Neural crest cell (in vitro differentiated cells): ENCODE measurements at regions not wholly inside any gene's neighbourhood (a gene's known extent, or its start where the extent isn't known, plus 50 kb on each side); places are given as distances from the start of the nearest gene placed in this dataset.

Experiments used
- DNase-seq: peaks from one replicate; pipeline ENCODE4 v3.0.0; 2021; ENCODE audit warnings: low read depth, mixed read lengths, low spot score
- H3K27ac Mint-ChIP-seq: one replicate; pipeline ENCODE4 v1.8.0; 2021; ENCODE audit warnings: mild to moderate bottlenecking, mixed read lengths; ENCODE audit not compliant: unreplicated experiment
- H3K27me3 Mint-ChIP-seq: 2 replicates; pipeline ENCODE4 v1.8.0; 2021; ENCODE audit warnings: low read depth, mild to moderate bottlenecking, mixed read lengths
- H3K36me3 Mint-ChIP-seq: 2 replicates; pipeline ENCODE4 v1.8.0; 2021; ENCODE audit warnings: low read depth, mild to moderate bottlenecking, mixed read lengths
- H3K4me1 Mint-ChIP-seq: 2 replicates; pipeline ENCODE4 v1.8.0; 2021; ENCODE audit warnings: mixed read lengths
- H3K4me3 Mint-ChIP-seq: one replicate; pipeline ENCODE4 v1.8.0; 2021; ENCODE audit warnings: mild to moderate bottlenecking, mixed read lengths
- H3K9me3 Mint-ChIP-seq: 2 replicates; pipeline ENCODE4 v1.8.0; 2021; ENCODE audit warnings: mixed read lengths
- CTCF ChIP-seq: fragments of 200-600 bp; sonication (generic); conservative IDR thresholded peaks from 2 replicates; pipeline ENCODE4 v1.5.0; 2021; ENCODE audit warnings: antibody characterized with exemption, mild to moderate bottlenecking

GRCh38 chrX:127300511-127300910 is 481.0 kb downstream of the PRR32 start:
- Mint-ChIP-seq H3K9me3 (no peaks in the 10 kb centered on the region), H3K4me1 (no peaks in the 10 kb centered on the region), H3K4me3 (no peak overlapping the region), H3K36me3 (no peaks in the 10 kb centered on the region), H3K27ac (no peak overlapping the region), H3K27me3 (no peaks in the 10 kb centered on the region)
- TF ChIP-seq CTCF, result no peak
- no peak for DNase-seq

DNA sequence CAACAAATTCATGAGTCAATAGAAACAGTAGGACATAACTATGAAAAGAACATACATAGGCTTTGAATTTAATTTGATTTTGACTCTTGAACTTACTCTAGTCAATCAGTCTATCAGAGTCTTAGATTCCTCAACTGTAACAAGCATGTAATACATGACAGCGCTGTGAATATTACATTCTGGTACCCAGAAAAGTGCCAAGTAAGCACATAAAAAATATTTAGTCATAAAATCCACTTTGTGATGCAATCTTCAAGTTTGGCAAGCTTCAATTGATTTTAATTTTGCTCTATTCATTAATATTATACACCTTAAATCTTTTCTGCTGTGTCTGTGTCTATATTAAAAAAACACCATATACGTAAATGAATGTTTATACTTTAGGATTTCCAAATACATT is 483.3 kb downstream of the PRR32 start:
- H3K4me3 Mint-ChIP-seq, result no peak overlapping the region
- no peak for TF ChIP-seq CTCF
- peaks cover 6% of the 10 kb centered on the region for H3K9me3 Mint-ChIP-seq
- no peaks in the 10 kb centered on the region for H3K36me3 Mint-ChIP-seq
- H3K4me1 Mint-ChIP-seq, result no peaks in the 10 kb centered on the region
- no peaks in the 10 kb centered on the region for H3K27me3 Mint-ChIP-seq
- DNase-seq, result no peak
- no peak overlapping the region for H3K27ac Mint-ChIP-seq

GRCh38 chrX:127305013-127305412 is 485.5 kb downstream of the PRR32 start:
- Mint-ChIP-seq H3K4me3 (no peak overlapping the region), H3K36me3 (no peaks in the 10 kb centered on the region), H3K9me3 (peaks cover 6% of the 10 kb centered on the region), H3K27ac (no peak overlapping the region), H3K27me3 (no peaks in the 10 kb centered on the region), H3K4me1 (no peaks in the 10 kb centered on the region)
- TF ChIP-seq CTCF, result no peak
- no peak for DNase-seq

- DNase-seq, result no peak
- Mint-ChIP-seq H3K9me3 (peaks cover 8% of the 10 kb centered on the region), H3K27ac (no peak overlapping the region), H3K4me1 (no peaks in the 10 kb centered on the region), H3K36me3 (no peaks in the 10 kb centered on the region), H3K27me3 (no peaks in the 10 kb centered on the region), H3K4me3 (no peak overlapping the region)
- TF ChIP-seq CTCF, result no peak
Measured at GRCh38 chrX:127306262-127306661, 486.7 kb downstream of the PRR32 start.

- Mint-ChIP-seq H3K27ac (no peak overlapping the region), H3K4me1 (no peaks in the 10 kb centered on the region), H3K4me3 (no peak overlapping the region), H3K36me3 (no peaks in the 10 kb centered on the region), H3K27me3 (no peaks in the 10 kb centered on the region), H3K9me3 (peaks cover 4% of the 10 kb centered on the region)
- DNase-seq, result no peak
- TF ChIP-seq CTCF, result no peak
Measured at GRCh38 chrX:127313635-127314034, 494.1 kb downstream of the PRR32 start.

GRCh38 chrX:127317159-127317558 is 497.6 kb downstream of the PRR32 start:
- DNase-seq, result no peak
- TF ChIP-seq CTCF, result no peak
- Mint-ChIP-seq H3K4me1 (no peaks in the 10 kb centered on the region), H3K4me3 (no peak overlapping the region), H3K9me3 (peaks cover 2% of the 10 kb centered on the region), H3K27ac (no peak overlapping the region), H3K27me3 (no peaks in the 10 kb centered on the region), H3K36me3 (no peaks in the 10 kb centered on the region)
